GM18951 (cell line): ENCODE measurements at regions not wholly inside any gene's neighbourhood (a gene's known extent, or its start where the extent isn't known, plus 50 kb on each side); places are given as distances from the start of the nearest gene placed in this dataset.

Source experiments
- POLR2A ChIP-seq: IDR thresholded peaks from 4 replicates; pipeline ENCODE4 v1.6.1; 2011; ENCODE audit warnings: mild to moderate bottlenecking; ENCODE audit not compliant: insufficient read length, insufficient read depth; ENCODE audit errors: extremely low read depth
- in situ Hi-C: fragments of 300-500 bp; cut with MboI; formaldehyde crosslinking; loops from one replicate; pipeline ENCODE4 v1.12.0; 2022; ENCODE audit warnings: low sequenced_read_pairs, mixed read lengths, inconsistent platforms; ENCODE audit not compliant: unreplicated experiment

DNA sequence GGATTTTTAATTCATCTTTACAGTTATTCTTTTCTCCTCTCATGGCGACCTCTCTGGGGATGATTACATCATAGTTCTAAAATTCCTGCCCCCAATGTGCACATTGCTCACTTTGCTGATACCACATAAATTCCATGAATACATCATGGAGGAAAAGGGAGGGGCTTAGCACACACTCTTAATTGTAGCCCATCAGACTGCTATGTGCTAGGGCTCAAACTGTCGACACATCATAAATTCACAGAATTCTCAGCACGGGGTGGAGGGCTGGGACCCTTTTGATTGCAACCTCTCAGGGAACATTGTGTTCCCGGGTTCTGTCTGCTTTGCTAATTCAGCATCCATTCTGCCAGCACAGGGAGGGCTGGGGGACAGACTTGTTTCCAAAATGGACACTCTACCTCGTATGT, 592.9 kb downstream of the BCOR start:
- in situ Hi-C loops: no loop called here
- no peak for TF ChIP-seq POLR2A

- in situ Hi-C loops: no loop called here
- TF ChIP-seq POLR2A: no peak
Measured at GRCh38 chrX:39506131-39506530, 591.6 kb downstream of the BCOR start.

GRCh38 chrX:39507034-39507433, 590.7 kb downstream of the BCOR start:
- in situ Hi-C loops: no loop called here
- no peak for TF ChIP-seq POLR2A

- in situ Hi-C loops: no loop called here
- TF ChIP-seq POLR2A: no peak
Measured at GRCh38 chrX:39507617-39508299, 590.0 kb downstream of the BCOR start.

DNA sequence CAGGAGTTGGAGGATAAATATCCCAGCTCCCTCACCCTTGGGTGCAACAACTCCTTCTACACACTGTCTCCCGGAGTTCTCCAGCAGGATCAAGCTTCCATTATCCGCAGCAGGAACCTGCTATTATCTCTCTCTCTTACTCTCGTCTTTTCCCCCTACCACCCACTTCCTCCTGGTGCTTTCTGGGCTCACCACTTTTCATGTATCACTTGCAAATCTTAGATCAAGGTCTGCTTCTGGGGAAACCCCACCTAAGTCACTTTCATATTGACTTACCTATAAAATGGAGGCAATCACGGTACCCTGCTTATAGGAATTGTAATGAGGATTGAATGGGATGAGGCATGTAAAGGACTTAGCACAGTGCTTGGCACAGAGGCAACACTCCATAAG, 589.5 kb downstream of the BCOR start:
- no peak for TF ChIP-seq POLR2A
- in situ Hi-C loops: no loop called here

DNA sequence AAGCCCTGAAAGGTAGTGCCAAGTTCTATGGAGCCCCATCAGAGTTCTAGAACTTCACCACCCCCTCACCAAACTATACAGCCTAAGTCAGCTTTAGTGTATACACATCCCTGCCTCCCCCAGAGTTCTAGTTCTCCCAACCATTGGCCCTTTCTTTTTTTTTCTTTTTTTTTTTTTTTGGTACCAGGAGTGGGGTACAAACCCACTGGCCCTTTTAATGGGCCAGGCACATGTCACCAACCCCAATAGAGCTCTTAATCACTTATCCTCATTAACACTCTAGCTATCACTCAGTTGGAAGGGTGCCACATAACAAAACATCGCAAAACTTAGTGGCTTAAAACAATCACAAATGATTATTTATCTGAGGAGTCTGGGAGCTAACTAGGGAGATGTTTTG, 588.6 kb downstream of the BCOR start:
- TF ChIP-seq POLR2A: no peak
- in situ Hi-C loops: no loop called here

DNA sequence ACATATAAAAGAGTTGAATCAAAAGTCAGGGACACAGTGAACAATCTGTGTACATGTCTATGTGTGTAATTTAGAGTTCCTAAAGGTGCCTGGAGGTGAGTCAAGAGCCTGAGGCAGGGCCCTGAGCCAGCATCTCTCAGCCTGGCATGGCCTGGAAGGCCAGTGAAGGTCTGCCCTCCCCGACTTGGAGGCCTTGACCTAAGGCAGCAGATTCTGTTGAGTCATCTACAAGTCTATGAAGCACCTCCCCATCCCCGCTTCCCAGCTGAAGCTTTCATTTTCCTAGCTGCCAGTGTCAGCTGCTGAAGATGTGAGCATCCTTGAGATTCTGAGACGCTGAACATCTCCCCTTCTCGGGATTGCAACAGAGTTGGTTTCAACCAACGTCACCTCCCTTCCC, 583.9 kb downstream of the BCOR start:
- in situ Hi-C loops: no loop called here
- TF ChIP-seq POLR2A: no peak

DNA sequence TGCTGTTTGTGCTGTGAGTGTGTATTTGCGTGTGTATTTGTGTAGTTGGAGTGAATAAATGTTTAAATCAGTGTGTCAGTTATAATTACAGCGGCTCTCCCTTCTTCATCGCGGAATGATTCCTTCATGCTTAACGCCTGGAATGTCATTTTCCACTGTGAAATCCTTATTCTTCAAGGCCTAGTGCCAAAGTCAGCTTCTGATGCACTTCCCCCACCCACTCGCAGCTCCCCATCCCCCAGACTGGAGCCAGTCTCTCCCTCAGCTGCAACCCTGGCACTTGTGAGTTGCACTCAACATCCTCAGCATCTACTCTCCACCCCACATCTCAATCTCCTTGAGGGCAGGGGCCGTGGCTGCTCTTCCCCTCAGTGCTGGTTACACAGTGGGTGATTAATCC, 583.0 kb downstream of the BCOR start:
- in situ Hi-C loops: no loop called here
- no peak for TF ChIP-seq POLR2A

DNA sequence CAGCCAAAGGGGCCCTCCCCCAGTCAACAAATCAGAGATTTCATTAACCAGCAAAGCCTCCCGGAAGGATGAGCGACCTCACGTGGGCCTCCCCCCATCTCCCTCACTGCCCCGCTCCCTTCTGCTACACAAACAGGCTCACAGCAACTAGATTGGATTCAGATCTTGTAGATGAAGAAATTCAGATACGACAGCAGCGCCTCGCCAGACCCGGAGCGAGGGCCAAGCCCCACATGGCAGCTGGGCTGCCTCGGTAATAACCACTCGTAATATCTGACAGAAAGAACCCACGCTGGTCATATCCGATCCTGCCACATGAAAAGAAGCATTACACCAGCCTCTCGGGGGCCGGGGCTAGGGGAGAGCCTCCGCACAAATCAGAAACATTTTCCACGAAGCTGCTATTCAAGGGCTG, 581.3 kb downstream of the BCOR start:
- in situ Hi-C loops: no loop called here

DNA sequence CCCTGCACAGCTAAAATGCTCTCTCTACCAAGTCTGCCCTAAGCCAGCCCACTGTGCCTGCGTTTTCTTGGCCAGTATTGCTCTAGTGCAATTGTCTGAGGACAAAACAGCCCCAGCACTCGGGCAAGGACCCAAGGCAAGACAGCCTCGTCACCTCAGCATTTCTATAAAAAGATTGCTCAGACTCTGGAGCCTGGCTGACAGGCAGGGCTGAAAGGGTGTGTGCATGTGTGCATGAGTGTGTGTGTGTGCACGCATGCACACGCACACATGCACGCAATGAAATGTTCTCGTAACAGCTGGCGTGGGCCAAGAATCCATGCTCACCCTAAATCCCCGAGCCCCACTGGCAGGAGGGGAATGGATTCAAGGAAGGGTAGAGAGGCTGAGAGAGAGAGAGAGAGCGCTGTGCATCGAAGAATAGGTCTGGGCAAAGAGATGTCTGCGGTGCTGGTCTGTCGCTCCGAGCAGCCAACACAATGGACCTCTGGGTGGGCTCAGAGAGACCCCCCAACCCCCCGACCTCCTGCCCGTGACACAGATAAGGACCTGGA, 579.2 kb downstream of the BCOR start:
- no peak for TF ChIP-seq POLR2A
- in situ Hi-C loops: no loop called here

More for the DNA sequence above, 581.3 kb downstream of the BCOR start:
- TF ChIP-seq POLR2A: no peak

GRCh38 chrX:39519030-39519488, 578.7 kb downstream of the BCOR start:
- TF ChIP-seq POLR2A: no peak

DNA sequence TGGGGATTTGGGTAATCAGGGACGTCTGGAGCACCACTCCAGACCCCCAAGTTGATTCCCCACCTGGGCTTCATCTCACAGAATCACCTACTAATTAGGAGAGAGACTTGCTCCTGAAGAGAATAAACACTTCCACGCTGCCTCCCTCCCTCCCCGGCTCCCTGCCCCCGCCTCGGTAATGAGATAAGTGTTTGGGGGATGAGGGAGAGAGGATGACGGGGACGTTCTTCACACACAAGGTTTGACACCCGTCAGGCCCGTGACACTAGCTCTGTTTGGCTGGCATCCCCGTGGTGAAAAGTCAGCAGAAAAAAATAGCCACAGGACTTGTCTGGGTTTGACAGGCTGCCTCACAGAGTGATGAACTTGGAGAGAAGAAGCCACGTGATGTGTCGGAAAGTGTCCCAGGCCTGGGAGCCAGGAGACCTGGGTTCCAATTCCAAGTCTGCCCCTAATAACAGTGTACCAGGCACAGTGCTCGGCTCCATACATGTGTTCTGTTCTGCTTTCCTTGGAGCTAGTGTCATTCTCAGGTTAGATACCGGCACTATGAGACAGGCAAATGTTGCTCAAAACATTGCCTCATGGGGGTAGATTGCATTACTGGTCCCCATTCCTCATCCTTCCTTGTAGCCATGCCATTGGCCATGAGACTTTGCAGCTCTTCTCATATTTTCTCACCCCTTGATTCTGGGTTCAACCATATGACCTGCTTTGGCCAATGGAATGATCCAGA, 578.0 kb downstream of the BCOR start:
- TF ChIP-seq POLR2A: no peak
- in situ Hi-C loops: no loop called here

More at GRCh38 chrX:39519030-39519488, 578.7 kb downstream of the BCOR start:
- in situ Hi-C loops: no loop called here

DNA sequence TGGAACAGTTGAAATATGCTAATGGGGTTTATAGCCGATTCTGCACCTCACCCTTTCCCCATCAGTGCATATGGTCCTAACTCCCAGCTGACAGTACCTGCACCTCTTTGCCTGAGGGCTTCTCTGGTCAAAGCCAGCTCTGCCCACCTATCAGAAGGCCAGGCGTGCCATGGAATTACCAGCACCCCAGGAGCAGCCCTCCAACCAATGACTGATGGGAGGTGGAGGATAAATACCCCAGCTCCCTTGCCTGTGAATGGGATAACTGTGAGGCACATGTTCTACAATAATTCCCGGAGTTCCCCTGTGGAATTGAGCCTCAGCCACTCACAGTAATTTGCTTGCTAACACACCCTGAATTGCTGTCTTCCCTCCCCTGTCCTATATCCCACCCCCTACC, 572.0 kb downstream of the BCOR start:
- TF ChIP-seq POLR2A: no peak
- in situ Hi-C loops: no loop called here

- TF ChIP-seq POLR2A: no peak
- in situ Hi-C loops: no loop called here
Measured at GRCh38 chrX:39527025-39527424, 570.7 kb downstream of the BCOR start.
